Activated CD4-positive, alpha-beta T cell treated with anti-CD3 and anti-CD28 coated beads, Interleukin-2, amount 50 U/mL, for 24 hours (primary cell): ENCODE measurements at regions not wholly inside any gene's neighbourhood (a gene's known extent, or its start where the extent isn't known, plus 50 kb on each side); places are given as distances from the start of the nearest gene placed in this dataset.
A peak's percentile ranks its signal among the peaks of the same experiment; 100 is the strongest.

Experiments used
- DNase-seq, 2 donors: peaks; one replicate each; pipeline ENCODE4 v3.0.0-alpha.2; 2020; ENCODE audit warnings: low read depth in 1 of 2, low spot score in 1 of 2

GRCh38 chrX:20527558-20528011 lies 260.9 kb upstream of the RPS6KA3 start:
- DNase-seq: no peak

DNA sequence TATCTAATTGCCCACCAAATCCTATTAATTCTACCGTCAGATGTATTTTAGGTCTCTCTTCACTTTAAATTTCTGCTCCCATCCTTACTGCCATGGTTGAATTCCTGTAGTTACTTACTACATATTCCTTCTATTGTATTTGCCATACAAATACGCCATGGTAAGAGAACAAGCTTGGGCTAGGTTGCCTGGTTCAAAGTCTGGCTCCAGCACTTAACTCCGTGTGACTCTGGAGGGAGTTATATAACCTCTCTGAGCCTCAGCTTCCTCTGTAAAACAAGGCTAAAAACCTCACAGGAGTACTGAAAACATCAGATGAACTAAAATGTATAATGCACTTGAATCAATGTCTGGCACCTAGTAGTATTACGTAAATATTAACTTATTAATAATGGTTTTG lies 260.3 kb upstream of the RPS6KA3 start:
- no peak for DNase-seq

- DNase-seq: no peak
These were observed 257.1 kb upstream of the RPS6KA3 start for GRCh38 chrX:20523626-20524312.

DNA sequence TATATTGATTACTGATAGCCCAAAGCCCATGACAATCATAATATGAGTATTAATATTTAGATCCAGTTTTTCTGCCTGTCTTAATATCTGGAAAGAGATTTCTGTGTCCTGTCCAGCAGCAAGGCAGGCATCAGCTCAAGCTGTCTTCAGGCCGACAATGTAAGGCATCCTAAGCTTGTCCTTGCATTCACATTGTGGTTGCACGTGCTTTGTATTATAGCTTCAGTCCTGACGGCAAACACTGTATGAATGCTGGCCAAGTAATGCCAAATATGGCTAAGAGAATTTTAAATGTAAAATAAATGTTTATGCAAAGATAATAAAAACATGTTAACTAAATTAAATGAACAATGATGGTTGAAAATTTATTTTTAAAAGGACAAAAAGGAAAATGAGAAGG lies 255.7 kb upstream of the RPS6KA3 start:
- DNase-seq: no peak

GRCh38 chrX:20521222-20521621 lies 254.5 kb upstream of the RPS6KA3 start:
- no peak for DNase-seq

GRCh38 chrX:20519826-20520225 lies 253.1 kb upstream of the RPS6KA3 start:
- no peak for DNase-seq

DNA sequence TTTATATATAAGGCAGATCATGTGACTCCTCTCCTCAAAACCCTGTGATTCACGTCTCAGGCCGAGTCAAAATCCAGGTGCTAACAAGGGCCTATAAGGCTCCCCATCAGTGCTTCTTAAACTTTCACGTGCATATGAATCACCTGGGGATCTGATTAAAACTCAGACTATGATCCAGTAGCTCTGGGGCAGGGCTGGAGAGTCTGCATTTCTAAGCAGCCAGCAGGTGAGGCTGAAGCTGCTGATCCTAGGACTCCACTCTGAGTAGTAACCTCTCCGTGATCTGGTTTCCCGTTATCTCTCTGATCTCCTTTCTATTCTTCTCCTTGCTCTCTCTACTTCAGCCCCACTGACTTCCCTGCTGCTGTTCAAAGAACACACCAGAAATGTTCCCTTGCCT lies 252.4 kb upstream of the RPS6KA3 start:
- DNase-seq: no peak

DNA sequence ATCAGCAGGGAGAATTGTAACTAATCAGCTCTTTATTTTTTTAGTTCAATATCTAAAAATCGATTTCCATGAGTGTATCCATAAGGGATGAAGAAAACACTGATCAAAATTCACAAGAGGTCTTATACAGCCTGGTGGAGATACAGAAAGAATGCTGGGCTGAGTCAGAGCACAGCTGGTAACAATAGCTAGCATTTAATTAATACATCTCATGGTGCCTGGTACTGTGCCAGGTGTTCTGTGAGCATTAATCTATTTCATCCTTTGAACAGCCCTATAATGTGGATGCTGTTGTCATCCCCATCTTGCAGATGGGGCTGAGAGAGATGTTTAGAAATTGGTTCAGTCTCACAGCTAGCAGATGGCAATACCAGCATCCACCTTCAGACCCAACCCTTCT lies 250.9 kb upstream of the RPS6KA3 start:
- no peak for DNase-seq

- DNase-seq: peak in 1 of 2 donors; percentile 2
These were observed 249.2 kb upstream of the RPS6KA3 start for GRCh38 chrX:20515841-20516461.

DNA sequence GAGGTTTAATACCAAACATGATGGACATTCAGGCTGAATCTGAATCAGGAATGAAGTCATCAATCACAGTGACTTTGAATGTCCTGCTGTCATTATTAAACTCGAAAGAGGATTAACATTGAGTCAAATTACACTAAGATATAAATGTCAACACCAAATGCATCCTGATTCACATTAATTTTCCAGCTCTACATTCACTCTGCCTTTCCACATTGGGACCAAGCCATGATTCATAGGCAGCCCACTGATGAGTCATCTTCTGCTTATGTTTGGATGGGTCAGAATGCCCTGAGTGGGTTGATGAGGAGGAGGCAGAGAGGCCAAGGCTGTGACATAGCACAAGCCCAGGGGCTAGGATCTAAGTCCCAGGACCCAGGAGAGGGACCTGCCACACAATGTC lies 247.6 kb upstream of the RPS6KA3 start:
- DNase-seq: no peak

GRCh38 chrX:20513185-20513584 lies 246.5 kb upstream of the RPS6KA3 start:
- no peak for DNase-seq

GRCh38 chrX:20511792-20512191 lies 245.1 kb upstream of the RPS6KA3 start:
- DNase-seq: no peak

DNA sequence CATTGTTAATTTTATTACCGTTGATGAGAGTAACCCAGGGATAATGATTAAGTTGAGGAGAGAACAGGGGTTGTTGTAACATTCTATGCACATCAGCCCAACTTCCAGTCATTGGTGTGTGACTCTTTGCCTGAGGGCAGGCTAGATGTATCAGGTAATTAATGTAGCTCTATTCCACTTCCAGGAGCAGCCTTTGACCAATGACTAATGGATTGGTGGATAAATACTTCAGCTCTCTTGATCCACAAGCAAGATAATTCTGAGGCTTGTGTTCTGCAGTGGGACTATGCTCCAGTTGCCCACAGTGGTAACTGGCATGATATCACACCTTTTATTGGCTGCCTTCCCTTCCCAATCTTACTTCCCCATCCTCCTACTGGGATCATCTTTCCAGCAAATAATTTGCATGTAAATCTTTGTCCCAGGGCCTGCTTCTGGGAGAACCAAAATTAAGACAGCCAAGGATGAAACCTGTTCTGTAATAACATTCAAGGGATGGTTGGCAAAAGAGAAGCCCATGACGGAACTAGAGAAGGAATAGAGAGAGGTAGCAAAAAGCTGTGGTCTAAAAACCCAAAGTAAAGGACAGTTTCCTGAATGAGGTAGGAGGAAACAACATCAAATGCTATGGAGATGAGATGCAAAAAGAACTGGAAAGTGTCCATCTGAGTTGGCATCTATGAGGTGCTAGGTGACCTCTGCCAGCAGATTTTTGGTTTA lies 241.4 kb upstream of the RPS6KA3 start:
- no peak for DNase-seq

GRCh38 chrX:20506739-20507138 lies 240.0 kb upstream of the RPS6KA3 start:
- no peak for DNase-seq

GRCh38 chrX:20500949-20501348 lies 234.2 kb upstream of the RPS6KA3 start:
- DNase-seq: no peak

- DNase-seq: no peak
These were observed 233.6 kb upstream of the RPS6KA3 start for GRCh38 chrX:20500171-20500865.

DNA sequence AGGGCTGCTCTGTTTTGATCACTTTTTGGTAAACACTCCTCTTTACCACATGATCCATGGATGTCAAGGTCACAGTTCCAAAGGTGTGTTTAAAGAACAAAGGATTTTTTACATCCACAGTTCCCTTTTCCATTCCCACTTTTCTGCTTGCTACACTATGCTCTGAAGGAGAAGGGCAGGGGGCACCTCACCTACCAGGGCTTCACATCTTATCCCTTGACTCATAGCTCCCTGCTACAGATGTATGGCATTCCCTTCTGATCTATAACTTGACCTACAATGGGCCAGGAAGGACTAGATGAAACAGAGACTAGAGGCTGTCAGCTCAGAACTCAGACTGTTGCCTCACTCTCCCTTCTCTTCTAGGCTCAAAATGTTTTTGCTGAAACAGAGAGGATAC lies 233.1 kb upstream of the RPS6KA3 start:
- DNase-seq: no peak

GRCh38 chrX:20498851-20499635 lies 232.3 kb upstream of the RPS6KA3 start:
- no peak for DNase-seq

- no peak for DNase-seq
These were observed 228.9 kb upstream of the RPS6KA3 start for GRCh38 chrX:20495575-20495974.

GRCh38 chrX:20488473-20488872 lies 221.8 kb upstream of the RPS6KA3 start:
- DNase-seq: no peak

GRCh38 chrX:20487227-20487626 lies 220.5 kb upstream of the RPS6KA3 start:
- no peak for DNase-seq
